HG02759 (cell line): ENCODE measurements at regions not wholly inside any gene's neighbourhood (a gene's known extent, or its start where the extent isn't known, plus 50 kb on each side); places are given as distances from the start of the nearest gene placed in this dataset.

Experiments used
- ATAC-seq: cut with Tn5 transposase; IDR thresholded peaks from one replicate; pipeline ENCODE4 v1.9.1; 2021; ENCODE audit warnings: mild to moderate bottlenecking, moderate library complexity; ENCODE audit not compliant: unreplicated experiment

DNA sequence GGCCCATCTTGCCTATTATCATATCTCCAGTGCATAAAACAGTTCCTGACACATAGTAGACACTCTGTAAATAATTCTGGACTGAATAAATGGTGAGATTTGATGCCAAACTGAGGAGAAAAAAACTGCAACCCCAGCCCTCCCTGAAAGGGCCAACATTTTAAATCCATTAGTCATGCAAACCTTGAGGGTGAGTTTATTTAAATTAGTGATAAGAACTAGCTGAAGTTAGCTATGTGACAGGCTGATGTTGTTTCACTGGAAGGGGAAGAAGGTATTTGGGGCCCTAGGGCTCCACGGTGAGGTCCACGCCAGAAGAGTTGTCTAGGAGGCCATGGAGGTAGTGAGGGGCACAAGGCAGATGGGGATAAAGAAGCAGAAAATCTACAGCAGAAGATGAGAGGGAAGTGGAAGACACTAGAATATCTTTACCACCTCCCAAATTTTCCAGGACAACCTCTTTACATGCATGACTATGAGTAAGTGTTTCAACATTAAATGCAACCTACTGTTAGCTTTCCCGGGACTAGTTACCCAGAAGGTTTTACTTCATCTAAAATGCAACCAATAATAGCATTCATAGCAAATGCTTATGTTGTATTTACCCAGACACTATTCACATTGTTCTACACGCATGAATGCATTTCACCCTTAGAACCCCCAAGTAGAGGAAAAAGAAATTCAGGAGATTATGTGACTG is 183.2 kb upstream of the LYZL1 start:
- no peak for ATAC-seq

DNA sequence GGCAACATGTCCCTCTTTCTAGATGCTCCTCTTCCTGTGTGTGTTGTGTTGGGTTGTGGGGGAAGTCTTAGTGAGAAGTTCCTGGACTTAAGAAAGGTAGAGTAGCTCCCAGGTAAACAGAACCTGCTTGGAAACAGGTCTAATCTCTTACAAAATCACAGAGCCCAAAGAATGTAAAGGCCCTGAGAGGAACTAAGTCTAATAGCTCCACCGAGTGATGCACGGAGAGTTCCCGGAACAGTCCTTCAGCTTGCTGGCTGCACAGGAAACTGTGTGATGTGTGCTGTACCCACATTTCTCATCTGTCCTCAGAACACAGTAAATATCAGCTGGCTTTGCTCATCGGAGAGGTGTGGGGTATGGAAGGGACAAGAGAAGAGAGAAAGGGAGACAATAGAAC is 182.6 kb upstream of the LYZL1 start:
- ATAC-seq: no peak

DNA sequence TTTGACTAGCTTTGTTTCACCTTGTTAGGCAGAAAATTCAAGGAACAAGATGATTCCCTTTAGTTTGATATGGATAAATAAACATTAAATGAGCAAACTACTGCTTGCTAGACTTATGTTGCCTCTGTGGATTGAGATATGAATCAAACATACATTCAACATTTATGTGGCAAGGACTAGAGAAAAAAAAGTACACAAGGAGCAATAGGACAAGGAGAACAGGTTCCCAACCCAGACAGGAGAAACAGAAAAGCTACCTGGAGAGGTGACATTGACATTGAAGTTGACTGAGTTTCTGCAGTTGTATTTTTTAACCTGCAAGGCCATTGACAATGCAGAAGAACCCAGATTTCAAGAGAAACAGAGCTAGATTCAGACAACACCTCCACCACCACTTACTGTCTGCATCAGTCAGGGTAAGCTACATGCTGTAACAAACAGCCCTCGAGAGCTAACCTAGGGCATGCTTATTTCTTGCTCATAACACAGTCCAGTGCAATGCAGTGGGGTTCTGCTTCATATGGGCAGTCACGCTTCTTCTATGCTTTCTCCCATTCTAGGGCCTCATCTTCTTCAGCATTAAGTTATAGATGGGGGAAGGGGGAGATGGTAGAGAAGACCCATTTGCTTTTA is 180.9 kb upstream of the LYZL1 start:
- no peak for ATAC-seq

DNA sequence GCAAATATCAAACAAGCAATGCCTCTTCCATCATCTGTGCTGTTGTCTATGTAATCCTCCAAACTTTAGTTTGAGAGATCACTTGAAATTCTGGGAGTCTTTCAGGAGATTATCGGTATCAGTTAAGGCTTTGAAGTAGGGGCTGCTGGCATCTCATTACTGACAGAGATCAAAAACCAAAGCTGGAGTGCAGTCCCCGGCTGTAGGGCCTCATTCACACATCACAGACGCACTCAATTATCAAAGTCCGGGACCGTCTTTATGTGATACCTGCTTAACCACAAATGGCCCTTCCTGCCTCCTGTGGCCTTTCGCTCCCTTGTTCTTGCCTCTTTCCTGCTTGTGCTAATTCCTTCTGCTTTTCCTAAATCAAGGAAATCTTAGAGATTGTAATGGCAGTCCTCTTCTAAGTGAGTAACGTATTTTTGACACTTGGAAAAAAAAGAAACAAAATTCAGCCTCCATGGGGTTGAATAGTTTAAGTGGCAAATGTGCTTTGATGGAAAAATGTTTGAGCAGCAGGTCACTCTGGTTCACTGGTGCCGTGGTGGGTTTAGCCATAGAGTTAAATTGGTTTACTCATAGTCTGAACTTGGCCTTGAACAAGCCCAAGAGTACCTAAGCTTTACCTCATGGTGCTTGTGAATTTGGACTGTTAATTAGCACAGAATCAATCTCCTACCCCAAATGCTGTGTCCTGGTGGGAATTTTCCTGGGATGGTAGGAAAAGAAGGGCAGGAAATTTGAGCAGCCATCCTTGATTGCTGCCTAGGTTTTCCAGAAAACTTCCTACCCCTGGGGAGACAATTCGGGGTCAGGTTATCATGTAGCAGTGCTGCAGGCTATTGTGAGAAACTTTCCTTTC is 178.9 kb upstream of the LYZL1 start:
- ATAC-seq: no peak

DNA sequence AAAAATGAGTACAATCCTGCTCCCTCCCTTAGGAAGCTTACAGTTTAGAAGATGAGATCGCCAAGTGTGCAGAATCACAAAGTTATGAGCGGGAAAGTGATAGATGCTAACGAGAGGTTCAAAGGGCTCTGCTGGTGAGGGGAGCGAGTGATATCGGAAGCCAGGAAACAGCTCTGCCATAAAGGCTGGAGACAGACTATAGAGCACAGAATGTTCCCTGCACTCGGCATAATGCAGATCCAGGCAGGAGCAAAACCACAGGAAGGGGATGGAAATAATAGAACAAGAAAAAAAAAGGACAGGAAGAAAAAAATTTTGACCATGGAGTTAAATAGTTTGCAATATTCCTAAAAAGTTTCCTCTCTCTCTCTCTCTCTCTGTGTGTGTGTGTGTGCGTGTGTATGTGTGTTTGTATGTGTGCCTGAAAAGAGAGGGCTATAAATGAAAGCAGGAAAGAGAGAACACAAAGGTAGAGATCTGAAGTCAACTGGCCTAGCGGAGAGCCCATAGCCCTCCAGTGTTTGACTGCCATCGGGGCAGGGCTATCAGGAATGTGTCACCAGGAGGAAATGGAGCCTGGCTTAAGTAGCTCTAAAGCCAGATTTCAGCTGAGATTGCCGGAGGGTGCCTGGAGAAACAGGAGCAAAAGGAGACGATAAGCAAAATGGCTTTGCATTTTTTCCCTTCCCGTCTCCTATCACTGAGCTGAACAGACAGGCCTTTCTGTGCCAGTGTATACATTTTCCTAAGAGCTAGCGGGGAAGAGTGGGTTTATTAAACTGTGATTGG is 175.8 kb upstream of the LYZL1 start:
- no peak for ATAC-seq

DNA sequence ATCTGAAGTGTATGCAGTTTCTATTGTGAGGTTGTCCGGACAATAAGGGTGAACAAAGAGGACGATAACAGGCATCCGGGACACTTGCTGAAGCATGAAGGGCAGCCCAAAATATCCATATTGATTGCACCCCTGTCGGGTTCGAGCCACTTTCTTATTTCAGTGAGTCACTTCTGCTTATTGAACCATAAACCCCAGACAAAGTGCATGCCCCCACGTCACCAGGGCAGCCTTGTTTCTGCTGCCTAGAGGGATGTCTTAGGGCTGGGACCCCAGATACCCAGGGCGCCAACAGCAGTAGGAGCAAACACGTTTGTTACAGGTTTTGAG is 175.3 kb upstream of the LYZL1 start:
- no peak for ATAC-seq

DNA sequence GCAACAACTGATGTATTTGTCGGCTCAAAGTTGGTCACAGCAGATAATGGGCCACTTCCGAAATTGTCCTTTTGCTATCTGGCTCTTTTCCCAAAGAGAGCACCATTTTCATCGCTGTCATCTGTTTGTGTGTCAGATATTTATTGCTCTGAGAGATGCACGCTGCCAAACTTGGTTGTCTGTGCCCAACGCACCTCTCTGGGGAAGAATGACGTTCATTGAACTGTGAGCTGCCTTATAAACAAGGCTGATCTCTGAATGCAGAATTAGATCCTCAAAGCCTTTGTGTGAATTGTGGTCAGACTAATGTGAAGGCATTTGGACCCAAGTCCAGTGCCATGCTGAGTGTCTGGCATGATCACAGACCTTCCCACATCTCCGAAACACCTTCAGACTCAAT is 174.7 kb upstream of the LYZL1 start:
- ATAC-seq: no peak

DNA sequence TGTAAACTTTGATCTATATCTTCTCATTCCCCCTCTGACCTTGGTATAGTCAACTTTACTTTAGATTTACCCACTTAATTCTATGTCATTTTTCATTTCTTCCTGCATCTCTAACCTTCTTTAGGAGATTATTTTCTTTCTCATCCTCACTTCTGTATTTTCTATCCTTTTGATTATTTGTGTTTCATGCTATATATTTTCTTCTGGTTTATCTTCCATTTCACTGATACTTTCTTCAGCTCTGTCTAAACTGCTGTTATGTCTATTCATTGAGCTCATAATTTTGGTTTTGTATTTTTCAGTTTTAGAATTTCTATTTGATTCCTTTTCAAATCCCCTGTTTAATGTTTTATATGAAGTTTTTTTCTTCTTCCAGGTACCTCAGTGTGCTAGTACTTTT is 171.1 kb upstream of the LYZL1 start:
- no peak for ATAC-seq

DNA sequence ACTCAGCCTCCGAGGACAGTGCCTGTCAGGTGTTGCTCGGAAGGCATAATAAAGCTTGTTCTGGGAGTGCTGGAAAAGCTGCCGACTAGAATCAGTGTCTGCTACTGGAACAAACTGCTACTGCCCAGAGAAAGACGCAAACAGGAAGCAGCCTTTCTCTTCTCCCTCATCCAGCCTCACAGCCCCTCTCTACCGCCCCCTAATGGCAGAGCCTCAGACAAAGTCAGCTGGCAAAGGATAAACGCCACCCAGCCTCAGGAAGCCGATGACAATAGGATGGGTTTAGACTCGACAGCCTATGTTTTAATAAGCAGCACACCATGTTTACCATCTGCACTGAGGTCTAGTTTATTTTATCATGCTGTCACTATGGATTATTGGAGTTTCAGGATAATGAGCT is 169.5 kb upstream of the LYZL1 start:
- ATAC-seq: no peak

DNA sequence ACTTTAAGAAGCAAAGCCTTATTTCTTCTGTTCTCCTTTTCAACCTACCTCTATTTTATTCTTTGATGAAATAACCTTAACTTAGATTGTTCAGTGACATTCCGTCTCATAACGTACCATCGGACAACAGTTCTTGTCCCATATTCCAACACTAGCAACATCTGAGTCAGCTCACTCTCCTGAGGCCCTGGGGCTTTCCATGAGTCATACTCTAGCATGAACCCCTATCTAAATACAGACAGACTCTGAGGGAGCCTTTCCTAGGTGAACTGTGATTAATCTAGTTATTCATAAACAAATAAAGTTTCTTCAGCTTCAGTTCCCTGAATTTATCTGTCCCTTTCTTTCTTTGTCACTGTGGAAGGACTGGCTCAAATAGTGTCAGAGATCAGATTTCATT is 168.7 kb upstream of the LYZL1 start:
- no peak for ATAC-seq

DNA sequence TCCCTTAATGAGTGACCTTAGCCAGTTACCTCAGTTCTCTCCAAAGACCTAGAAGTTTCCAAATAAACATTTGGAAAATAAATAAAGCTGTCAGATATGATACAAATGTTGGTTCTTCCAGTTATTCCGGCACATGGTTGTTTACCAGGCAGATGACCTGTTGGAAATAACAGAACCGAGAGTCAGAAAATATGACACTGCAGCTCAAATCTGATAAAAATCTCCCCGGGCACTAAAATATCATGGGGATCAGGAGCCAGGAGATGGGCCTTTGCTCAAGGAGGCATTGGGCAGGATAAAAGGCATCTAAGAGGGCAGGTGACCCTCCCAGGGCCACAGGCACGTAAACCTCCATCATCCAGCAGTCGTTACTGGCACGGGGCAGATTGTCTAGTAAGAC is 164.0 kb upstream of the LYZL1 start:
- ATAC-seq: no peak

DNA sequence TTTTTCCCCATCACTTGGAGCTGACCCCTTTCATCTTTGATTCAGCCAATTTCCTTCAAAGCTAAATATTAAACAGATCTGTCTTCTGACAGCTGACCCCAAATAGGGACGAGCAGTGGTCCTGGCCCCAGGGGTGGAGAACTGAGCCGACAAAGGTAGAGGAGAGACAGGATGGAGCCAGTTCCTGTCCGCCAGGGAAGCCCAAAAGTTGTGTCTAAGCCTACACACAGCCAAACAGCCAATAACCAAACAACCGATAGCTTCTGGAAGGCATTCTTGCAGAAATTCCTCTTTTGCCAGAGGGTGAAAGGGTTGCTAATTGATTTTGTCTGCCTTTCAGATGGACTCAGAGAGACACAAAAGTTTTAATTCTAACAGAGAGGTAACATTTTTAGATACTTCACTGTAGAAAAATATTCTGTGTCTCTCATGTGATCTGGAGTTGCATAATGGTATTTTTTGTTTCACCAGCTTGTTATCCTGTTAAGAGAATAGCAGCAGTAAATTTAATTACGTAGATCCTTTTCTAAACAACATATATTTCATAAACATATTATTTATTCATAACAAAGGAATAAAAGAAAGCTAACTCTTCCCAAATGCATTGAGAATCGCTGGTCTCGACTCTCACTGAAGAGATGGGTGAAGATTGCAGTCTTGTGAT is 161.7 kb upstream of the LYZL1 start:
- no peak for ATAC-seq

DNA sequence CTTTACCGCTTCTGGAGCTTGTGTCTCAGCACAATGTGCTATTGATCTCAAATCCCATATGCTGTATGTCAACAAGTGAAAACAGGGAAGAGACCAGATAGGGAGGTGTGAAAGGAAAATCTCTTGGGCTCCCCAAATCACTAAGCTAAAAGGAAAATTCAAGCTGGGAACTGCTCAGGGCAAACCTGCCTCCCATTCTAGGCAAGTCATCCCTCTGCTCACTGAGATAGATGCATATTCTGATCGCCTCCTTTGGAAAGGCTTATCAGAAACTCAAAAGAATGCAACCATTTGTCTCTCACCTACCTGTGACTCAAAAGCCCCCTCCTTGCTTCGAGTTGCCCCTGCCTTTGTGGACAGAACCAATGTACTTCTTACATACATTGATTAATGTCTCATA is 161.1 kb upstream of the LYZL1 start:
- ATAC-seq: no peak

DNA sequence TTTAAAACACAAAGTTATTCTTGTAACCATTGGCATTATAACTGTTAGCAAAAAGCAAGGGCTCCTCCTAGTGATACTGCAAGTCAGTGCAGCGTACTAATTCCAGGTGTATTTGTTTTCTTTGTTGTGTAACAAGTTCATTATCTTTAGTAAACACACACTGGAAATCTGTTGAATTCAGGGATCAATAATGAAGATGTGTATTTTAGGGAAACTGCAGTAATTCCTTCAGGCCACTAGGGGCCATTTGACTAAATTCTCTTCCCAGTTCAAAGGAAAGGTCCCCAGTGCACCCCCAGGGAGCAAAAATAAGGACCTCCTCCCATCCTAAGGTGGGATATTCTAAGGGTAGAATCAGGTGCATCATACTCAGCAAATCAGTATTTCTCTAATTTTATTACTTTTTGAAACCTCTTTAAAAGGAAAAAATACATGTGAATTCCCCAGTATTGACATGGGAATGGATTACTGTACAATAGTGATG is 158.6 kb upstream of the LYZL1 start:
- no peak for ATAC-seq

DNA sequence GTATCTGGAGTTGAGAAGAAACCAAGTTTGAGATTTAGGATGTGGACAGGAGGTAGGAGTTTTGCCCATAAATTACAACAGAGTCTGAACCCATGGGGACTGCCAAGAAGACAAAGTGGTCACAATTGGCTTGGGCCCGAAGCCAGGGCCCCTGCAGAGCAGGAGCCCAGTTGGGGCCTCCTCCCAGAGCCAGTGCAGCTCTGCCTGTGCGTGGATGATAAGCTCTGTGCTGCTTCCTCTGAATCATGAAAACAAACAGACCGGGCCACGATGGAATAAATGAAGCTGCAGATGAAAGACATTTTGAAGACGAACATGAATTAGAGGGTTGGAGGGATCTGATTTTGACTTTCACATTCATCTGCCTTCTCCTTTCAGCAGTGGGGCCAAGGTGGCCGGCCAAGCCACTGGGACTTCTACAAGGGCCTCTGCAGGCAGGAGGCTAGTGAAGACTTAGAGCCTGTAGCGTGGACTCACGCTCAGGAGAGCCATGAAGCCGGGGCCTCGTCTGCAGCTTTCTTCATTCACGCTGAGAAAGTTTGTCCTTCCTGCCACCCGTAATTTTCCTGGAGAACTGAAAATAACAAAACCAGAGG is 156.8 kb upstream of the LYZL1 start:
- ATAC-seq: no peak

DNA sequence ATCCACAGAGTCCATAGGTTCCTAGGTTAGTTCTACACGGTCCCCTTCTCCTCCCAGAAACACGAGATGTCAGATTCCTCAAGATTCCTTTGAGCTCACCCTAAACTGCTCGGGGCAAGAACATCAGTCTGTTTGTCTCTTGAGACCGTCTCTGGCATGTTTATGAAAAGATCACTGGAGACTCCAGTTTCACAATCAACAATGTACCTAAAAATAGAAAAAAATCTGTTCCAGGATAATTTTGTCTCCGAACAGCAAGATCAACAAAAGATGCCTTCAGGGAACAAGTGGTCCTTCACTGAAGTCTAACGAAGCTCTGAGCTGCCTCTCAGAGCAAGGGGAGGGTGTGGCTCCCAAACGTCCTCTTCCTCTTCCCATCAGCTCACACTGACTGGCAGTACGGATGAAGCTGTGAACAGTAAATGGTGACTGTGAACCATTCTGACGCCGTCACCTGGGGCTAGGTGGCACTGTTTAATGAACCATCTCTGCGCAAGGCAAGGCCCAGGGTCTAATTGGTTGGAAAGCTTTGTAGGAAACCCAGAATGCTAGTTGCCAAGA is 156.2 kb upstream of the LYZL1 start:
- no peak for ATAC-seq

DNA sequence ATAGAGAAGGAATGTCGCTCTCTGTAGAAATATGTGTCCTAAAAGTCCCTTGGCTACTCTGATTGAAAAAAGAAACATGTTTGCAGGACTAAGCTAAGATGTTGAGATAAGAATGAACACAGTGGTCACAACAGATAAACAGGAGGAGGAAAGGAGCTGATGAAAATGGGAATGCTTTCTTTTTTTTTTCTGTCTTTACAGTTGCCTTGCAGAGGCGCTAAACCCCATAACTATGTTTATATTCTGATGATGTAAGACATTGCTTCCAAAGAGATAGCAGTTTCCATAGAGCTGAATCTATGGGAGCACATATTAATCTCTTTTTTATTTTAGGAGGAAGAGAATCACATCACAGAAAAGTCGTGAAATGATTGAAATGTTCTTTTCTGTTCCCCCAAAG is 153.5 kb upstream of the LYZL1 start:
- no peak for ATAC-seq

DNA sequence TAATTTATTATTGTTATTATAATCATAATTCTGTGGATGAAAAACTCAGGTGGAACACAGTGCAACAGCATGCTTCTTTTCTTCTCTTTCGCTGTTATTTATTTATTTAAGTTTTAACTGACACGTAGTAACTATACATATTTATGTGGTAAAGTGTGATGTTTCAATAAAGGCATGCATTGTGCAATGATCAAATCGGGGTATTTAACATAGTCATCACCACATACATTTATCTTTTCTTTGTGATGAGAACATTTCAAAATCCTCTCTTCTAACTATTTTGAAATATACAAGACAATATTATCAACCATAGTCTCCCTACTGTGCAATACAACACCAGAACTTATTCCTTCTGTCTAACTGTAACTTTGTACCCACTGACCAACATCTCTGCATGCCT is 152.5 kb upstream of the LYZL1 start:
- ATAC-seq: no peak

DNA sequence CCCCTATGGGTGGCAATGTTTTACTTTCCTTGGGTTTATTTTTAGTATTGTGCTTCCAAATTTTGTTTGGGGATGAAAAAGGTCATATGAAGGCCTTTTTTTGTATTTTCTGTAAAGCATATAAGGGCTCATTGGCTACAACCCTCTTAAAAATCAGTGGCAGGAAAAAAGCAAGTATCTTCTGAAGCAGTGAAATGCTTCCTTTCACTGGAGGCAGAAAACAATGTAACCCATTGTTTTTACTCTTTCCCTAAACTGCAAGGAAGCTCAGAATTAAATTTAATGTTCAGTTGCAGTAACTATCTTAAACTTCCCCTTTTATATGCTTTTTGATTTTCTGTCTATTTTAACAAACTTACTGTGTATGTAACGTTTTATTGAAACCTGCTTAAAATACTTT is 148.7 kb upstream of the LYZL1 start:
- no peak for ATAC-seq

DNA sequence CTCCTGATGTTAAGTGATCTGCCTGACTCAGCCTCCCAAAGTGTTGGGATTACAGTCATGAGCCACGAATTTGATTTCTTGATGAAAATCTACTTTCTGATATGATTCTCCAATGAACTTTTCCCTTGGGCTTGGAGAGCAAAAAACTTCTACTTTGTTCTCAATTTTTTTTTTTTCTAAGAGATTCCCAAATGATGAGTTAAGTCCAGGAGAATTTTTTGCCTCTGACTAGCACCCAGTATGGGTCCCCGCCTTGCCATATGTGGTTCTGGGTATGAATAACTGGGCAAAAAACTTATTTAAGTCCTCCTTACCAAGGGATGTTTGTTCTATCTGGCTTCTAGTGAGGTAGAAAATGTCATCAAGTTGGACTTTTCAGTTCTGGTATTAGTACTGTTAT is 147.9 kb upstream of the LYZL1 start:
- ATAC-seq: no peak
